ENCODE measurements at regions not wholly inside any gene's neighbourhood (a gene's known extent, or its start where the extent isn't known, plus 50 kb on each side); places are given as distances from the start of the nearest gene placed in this dataset.

DNA sequence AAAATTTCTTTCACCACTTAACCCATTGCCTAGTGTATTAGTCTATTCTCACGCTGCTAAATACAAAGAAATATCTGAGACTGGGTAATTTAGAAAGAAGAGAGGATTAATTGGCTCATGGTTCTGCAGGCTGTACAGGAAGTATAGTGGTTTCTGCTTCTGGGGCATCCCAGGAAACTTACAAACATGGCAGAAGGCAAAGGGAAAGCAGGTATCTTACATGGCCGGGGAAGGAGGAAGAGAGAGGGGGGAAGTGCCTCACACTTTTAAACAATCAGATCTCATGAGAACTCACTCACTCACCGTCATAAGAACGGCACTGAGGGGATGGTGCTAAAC lies 931.4 kb upstream of the SOX9 start:
- Mint-ChIP-seq H3K36me3 (no peaks in the 10 kb centered on the region), H3K4me3 (no peak overlapping the region), H3K4me1 (peaks cover 2% of the 10 kb centered on the region), H3K9me3 (no peaks in the 10 kb centered on the region), H3K27me3 (ENCODE audit: low read depth) (no peaks in the 10 kb centered on the region), H3K27ac (no peak overlapping the region)
- TF ChIP-seq, protein P1, sequence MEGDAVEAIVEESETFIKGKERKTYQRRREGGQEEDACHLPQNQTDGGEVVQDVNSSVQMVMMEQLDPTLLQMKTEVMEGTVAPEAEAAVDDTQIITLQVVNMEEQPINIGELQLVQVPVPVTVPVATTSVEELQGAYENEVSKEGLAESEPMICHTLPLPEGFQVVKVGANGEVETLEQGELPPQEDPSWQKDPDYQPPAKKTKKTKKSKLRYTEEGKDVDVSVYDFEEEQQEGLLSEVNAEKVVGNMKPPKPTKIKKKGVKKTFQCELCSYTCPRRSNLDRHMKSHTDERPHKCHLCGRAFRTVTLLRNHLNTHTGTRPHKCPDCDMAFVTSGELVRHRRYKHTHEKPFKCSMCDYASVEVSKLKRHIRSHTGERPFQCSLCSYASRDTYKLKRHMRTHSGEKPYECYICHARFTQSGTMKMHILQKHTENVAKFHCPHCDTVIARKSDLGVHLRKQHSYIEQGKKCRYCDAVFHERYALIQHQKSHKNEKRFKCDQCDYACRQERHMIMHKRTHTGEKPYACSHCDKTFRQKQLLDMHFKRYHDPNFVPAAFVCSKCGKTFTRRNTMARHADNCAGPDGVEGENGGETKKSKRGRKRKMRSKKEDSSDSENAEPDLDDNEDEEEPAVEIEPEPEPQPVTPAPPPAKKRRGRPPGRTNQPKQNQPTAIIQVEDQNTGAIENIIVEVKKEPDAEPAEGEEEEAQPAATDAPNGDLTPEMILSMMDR (IDR thresholded peaks at IDR 0.05; ENCODE audit: unreplicated experiment), result no peak
- no peak for DNase-seq (ENCODE audit: low spot score in 2 of 2, unreplicated experiment in 2 of 2)

DNA sequence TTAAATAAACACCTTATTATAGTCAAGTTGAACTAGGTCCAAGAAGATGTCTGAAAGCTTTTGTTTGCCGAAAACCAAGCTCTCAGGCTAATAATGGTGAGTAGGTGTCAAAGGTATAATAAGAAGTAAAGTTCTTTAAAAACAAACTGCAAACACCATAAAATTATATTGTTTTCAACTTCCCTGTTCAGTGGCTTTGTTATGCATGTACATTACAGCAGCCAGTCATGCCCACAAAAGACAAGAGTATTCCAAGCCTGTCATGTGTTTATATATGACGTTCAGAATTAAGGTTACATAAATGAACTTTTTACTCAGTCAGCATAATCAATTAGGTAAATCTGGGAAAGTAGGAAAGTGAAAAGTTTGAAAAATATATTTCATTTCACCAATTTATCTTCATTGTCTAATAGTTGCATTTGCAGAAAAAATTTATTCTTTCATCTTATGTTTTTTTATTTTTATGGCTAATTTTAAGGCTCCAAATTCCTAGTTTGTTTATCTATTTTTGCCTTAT lies 928.7 kb upstream of the SOX9 start:
- Mint-ChIP-seq H3K27me3 (ENCODE audit: low read depth) (no peaks in the 10 kb centered on the region), H3K9me3 (peaks cover 10% of the 10 kb centered on the region), H3K4me3 (no peak overlapping the region), H3K4me1 (peaks cover 2% of the 10 kb centered on the region), H3K36me3 (no peaks in the 10 kb centered on the region), H3K27ac (no peak overlapping the region)
- DNase-seq (ENCODE audit: low spot score in 2 of 2, unreplicated experiment in 2 of 2), result no peak
- TF ChIP-seq, protein P1 (IDR thresholded peaks at IDR 0.05; ENCODE audit: unreplicated experiment), result no peak

DNA sequence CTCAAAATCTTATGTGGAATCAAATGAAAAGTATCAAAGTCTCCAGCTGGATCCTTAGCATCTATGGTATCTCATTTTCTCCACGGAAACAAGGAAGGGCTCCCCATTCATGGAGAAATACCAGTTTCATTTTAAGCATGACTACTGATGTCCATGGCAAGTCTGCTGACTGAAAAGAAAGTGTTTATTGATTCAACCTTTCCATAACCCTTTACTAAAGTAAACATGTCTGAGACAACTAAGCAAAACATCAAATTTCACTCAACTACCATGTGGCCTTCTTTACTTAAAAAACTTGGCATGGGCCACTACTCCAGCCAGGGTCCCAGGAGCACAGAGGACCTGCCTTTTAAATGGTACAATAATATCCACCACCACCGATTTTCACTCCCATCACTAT lies 928.0 kb upstream of the SOX9 start:
- H3K9me3 Mint-ChIP-seq, result peaks cover 12% of the 10 kb centered on the region
- TF ChIP-seq, protein P1 (IDR thresholded peaks at IDR 0.05; ENCODE audit: unreplicated experiment), result no peak
- no peak overlapping the region for H3K4me3 Mint-ChIP-seq
- no peaks in the 10 kb centered on the region for H3K36me3 Mint-ChIP-seq
- H3K27me3 Mint-ChIP-seq (ENCODE audit: low read depth), result no peaks in the 10 kb centered on the region
- peaks cover 2% of the 10 kb centered on the region for H3K4me1 Mint-ChIP-seq
- DNase-seq (ENCODE audit: low spot score in 2 of 2, unreplicated experiment in 2 of 2), result no peak
- no peak overlapping the region for H3K27ac Mint-ChIP-seq

DNA sequence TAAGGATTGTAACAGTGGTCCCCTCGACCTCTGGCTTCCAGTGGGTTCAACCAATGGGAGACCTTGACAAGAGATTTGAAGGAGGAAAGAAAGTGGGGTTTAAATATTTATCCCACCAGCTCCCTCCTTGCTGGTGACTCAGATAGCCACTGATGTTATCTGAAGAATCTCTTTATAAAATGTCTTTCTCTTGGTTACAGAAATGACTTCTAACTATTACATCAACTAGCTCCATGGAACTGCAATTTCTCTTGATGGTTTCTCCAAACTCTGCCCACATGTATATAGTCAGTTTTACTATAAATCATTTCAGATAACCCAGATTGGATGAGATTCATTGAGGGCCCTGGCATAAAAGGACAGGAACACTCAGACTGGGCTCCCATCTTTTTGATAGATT lies 920.2 kb upstream of the SOX9 start:
- peaks cover 20% of the 10 kb centered on the region for H3K9me3 Mint-ChIP-seq
- H3K4me3 Mint-ChIP-seq, result no peak overlapping the region
- no peaks in the 10 kb centered on the region for H3K4me1 Mint-ChIP-seq
- no peak for DNase-seq (ENCODE audit: low spot score in 2 of 2, unreplicated experiment in 2 of 2)
- no peaks in the 10 kb centered on the region for H3K27me3 Mint-ChIP-seq (ENCODE audit: low read depth)
- H3K36me3 Mint-ChIP-seq, result no peaks in the 10 kb centered on the region
- TF ChIP-seq, protein P1 (IDR thresholded peaks at IDR 0.05; ENCODE audit: unreplicated experiment), result no peak
- H3K27ac Mint-ChIP-seq, result no peak overlapping the region

DNA sequence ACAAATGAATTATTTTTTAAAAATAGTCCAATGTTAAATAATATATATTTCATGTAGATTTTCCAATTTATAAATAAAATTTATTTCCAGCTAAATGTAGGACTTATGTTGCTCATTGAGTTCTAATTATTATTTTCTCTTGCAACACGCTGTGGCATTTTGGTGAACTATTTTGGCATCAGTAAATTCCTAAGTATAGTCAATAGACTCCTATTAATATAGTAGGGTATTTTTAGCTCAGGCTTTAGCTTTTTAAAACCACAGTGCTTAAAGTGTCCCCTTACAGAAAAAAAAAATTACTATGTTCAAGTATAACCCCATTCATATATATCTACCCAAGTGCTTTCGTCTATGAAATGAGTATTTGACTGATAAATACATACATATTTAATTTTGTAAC lies 919.2 kb upstream of the SOX9 start:
- DNase-seq (ENCODE audit: low spot score in 2 of 2, unreplicated experiment in 2 of 2), result no peak
- TF ChIP-seq, protein P1 (IDR thresholded peaks at IDR 0.05; ENCODE audit: unreplicated experiment), result no peak
- H3K27me3 Mint-ChIP-seq (ENCODE audit: low read depth), result no peaks in the 10 kb centered on the region
- no peaks in the 10 kb centered on the region for H3K4me1 Mint-ChIP-seq
- no peak overlapping the region for H3K4me3 Mint-ChIP-seq
- peaks cover 14% of the 10 kb centered on the region for H3K9me3 Mint-ChIP-seq
- H3K27ac Mint-ChIP-seq, result no peak overlapping the region
- H3K36me3 Mint-ChIP-seq, result no peaks in the 10 kb centered on the region

DNA sequence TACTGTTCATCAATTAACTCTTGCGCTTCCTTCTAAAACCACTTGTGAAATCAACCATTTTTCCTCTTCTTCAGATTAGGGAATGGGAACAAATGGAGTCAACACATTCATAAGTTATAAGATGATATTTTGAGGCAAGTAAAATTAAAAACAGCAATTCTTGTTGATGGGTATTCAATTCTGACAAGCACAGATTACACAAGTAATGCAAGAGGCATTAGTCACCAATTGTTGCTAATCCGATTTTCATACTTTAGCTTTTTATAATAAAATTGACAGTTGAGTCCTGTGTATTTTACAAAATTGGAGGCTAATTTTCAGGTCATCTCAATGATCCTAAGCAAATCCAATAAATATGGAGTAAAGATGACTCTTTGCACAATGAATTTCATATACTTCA lies 918.4 kb upstream of the SOX9 start:
- TF ChIP-seq, protein P1 (IDR thresholded peaks at IDR 0.05; ENCODE audit: unreplicated experiment), result no peak
- no peak for DNase-seq (ENCODE audit: low spot score in 2 of 2, unreplicated experiment in 2 of 2)
- no peaks in the 10 kb centered on the region for H3K4me1 Mint-ChIP-seq
- no peaks in the 10 kb centered on the region for H3K36me3 Mint-ChIP-seq
- H3K27me3 Mint-ChIP-seq (ENCODE audit: low read depth), result no peaks in the 10 kb centered on the region
- H3K9me3 Mint-ChIP-seq, result peaks cover 7% of the 10 kb centered on the region
- no peak overlapping the region for H3K4me3 Mint-ChIP-seq
- H3K27ac Mint-ChIP-seq, result no peak overlapping the region
